Testis (tissue), 2 donors: ENCODE measurements at regions not wholly inside any gene's neighbourhood (a gene's known extent, or its start where the extent isn't known, plus 50 kb on each side); places are given as distances from the start of the nearest gene placed in this dataset.

Experiments
- DNase-seq: peaks from one replicate; pipeline ENCODE4 v3.0.0-alpha.2; 2019
- H3K27ac ChIP-seq, 2 donors: fragments of 200-600 bp; sonication (generic); one replicate each; pipeline ENCODE4 v1.5.1; 2019
- H3K27me3 ChIP-seq: fragments of 200-600 bp; sonication (generic); one replicate; pipeline ENCODE4 v1.5.1; 2019
- H3K36me3 ChIP-seq: fragments of 200-600 bp; sonication (generic); one replicate; pipeline ENCODE4 v1.5.1; 2017; ENCODE audit warnings: low read depth; ENCODE audit errors: missing control alignments
- H3K4me1 ChIP-seq: fragments of 200-600 bp; sonication (generic); one replicate; pipeline ENCODE4 v1.5.1; 2019
- H3K4me3 ChIP-seq, 2 donors: fragments of 200-600 bp; sonication (generic); one replicate each; pipeline ENCODE4 v1.5.1; 2017 to 2019
- H3K9me3 ChIP-seq: fragments of 200-600 bp; sonication (generic); one replicate; pipeline ENCODE4 v1.5.1; 2017
- POLR2A ChIP-seq: fragments of 450-650 bp; IDR thresholded peaks from one replicate; pipeline ENCODE4 v1.6.1; 2017; ENCODE audit warnings: antibody characterized with exemption, mild to moderate bottlenecking, moderate library complexity
- WGBS, 2 donors: methylation state at CpG; one replicate each; pipeline ENCODE4 v1.1.5; 2018; 5-methylcytosine and 5-hydroxymethylcytosine counted together
- intact Hi-C: fragments of 100-400 bp; cut with DNase I; formaldehyde crosslinking; loops from one replicate; pipeline ENCODE4 v1.15.1; 2023; ENCODE audit warnings: low total_unique reads
- TF ChIP-seq, protein P1 (sequence below), 3 experiments: fragments of 450-650 bp in 2 of 3; fragments of 200-600 bp in 1 of 3; sonication (generic) in 1 of 3; IDR thresholded peaks; one replicate each; pipeline ENCODE4 v1.5.1; 2016 to 2019; ENCODE audit warnings: antibody characterized with exemption in 3 of 3, mild to moderate bottlenecking in 2 of 3, moderate library complexity in 1 of 3

DNA sequence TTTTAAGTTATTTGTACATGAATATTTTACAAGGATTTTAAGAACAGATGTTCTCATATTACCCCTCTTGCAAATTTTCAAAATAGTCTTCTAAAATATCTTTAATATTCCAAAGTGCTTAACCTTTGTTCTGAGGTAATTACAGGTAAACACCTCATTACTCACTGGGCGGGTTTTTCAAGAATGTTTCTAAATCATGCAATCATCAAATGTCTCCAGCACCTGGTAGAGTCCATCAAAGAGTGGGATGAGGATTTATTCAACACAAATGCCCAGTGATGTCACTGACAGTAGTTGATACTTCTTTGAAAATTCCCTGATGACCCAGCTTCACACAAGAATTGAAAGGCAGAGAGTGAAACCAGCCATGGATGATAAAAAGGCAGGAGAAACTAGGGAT is 114.4 kb downstream of the SEC61B start:
- Histone ChIP-seq H3K4me3 (no peak overlapping the region), H3K27ac (no peak overlapping the region), H3K36me3 (no peaks in the 10 kb centered on the region), H3K4me1 (no peaks in the 10 kb centered on the region), H3K9me3 (no peaks in the 10 kb centered on the region), H3K27me3 (no peaks in the 10 kb centered on the region)
- intact Hi-C loops, result no loop called here
- 90% methylated on average over 1 of the region's 1 CpG for WGBS, 2 donors
- DNase-seq, result no peak
- TF ChIP-seq, protein P1, sequence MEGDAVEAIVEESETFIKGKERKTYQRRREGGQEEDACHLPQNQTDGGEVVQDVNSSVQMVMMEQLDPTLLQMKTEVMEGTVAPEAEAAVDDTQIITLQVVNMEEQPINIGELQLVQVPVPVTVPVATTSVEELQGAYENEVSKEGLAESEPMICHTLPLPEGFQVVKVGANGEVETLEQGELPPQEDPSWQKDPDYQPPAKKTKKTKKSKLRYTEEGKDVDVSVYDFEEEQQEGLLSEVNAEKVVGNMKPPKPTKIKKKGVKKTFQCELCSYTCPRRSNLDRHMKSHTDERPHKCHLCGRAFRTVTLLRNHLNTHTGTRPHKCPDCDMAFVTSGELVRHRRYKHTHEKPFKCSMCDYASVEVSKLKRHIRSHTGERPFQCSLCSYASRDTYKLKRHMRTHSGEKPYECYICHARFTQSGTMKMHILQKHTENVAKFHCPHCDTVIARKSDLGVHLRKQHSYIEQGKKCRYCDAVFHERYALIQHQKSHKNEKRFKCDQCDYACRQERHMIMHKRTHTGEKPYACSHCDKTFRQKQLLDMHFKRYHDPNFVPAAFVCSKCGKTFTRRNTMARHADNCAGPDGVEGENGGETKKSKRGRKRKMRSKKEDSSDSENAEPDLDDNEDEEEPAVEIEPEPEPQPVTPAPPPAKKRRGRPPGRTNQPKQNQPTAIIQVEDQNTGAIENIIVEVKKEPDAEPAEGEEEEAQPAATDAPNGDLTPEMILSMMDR (IDR thresholded peaks at IDR 0.05), result no peak
- no peak for TF ChIP-seq POLR2A

DNA sequence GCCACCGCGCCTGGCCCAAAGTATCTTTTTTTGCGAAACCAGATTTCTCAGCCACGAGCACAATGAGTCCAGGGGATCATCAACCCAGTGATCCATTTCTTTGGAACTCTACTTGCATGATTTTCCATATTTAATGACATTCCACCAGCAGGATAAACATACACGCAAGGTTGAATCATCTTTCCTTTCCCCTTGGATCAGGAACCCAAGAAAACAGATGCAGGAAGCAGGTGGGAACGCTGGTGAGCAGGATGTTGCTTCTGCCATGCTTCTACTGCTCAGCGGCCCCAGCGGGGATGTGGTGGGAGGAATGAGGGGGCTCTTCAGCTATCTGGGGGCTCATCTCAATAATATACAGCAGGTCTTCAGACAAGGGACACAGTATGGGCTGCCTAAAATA is 118.2 kb downstream of the SEC61B start:
- no peaks in the 10 kb centered on the region for H3K36me3 ChIP-seq
- no peaks in the 10 kb centered on the region for H3K4me1 ChIP-seq
- H3K27ac ChIP-seq, result no peak overlapping the region
- H3K27me3 ChIP-seq, result no peaks in the 10 kb centered on the region
- 55 to 71% methylated on average over 8 of the region's 8 CpGs for WGBS, 2 donors
- no peaks in the 10 kb centered on the region for H3K9me3 ChIP-seq
- intact Hi-C loops, result no loop called here
- no peak for DNase-seq
- no peak for TF ChIP-seq POLR2A
- TF ChIP-seq, protein P1 (IDR thresholded peaks at IDR 0.05), result no peak
- H3K4me3 ChIP-seq, result no peak overlapping the region

DNA sequence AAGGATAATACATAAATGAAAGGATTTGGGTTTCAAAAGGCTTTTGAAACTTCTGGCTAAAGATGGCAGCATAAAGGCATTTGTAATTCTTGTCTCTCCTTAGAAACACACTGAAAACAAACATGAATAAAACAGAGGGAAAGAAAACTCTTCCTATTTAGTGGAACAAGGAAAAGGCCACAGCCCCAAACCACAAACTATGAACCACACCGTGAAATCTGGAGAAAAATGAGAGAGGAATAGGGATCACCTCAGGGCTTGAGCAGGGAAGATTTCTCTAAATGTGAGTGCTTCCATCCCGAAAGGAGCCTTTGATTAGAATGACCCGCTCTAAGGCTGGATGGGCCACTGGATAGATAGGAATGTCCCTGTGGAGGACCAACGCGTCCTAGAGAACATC is 119.6 kb downstream of the SEC61B start:
- Histone ChIP-seq H3K9me3 (no peaks in the 10 kb centered on the region), H3K4me1 (no peaks in the 10 kb centered on the region), H3K4me3 (no peak overlapping the region), H3K36me3 (no peaks in the 10 kb centered on the region), H3K27me3 (no peaks in the 10 kb centered on the region), H3K27ac (no peak overlapping the region)
- no peak for TF ChIP-seq POLR2A
- TF ChIP-seq, protein P1 (IDR thresholded peaks at IDR 0.05), result no peak
- DNase-seq, result no peak
- 89 to 93% methylated on average over 5 of the region's 5 CpGs for WGBS, 2 donors
- intact Hi-C loops, result no loop called here

DNA sequence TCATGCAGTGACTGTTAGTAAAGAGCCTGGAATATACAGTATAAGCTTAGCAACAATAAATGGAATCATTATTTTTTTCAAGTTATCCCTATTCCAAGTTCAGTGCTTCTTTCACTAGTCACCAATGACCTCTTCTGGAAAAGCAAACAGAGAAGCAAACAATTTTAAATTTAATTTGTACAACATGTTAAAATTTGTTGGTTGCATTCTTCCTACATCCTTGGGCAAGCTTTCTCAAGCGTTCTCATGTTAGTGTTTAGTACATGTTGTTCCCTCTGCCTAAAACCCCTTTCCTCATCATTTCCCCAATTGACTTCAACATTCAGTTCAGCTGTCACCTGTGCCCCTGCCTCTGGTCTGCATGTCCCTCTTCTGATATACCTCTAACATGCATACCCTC is 123.4 kb downstream of the SEC61B start:
- H3K27ac ChIP-seq, result no peak overlapping the region
- no peaks in the 10 kb centered on the region for H3K27me3 ChIP-seq
- intact Hi-C loops, result no loop called here
- WGBS, 2 donors, result 60 to 63% methylated on average over 1 of the region's 1 CpG
- H3K4me1 ChIP-seq, result no peaks in the 10 kb centered on the region
- H3K4me3 ChIP-seq, result no peak overlapping the region
- no peak for DNase-seq
- TF ChIP-seq POLR2A, result no peak
- TF ChIP-seq, protein P1 (IDR thresholded peaks at IDR 0.05), result no peak
- no peaks in the 10 kb centered on the region for H3K36me3 ChIP-seq
- no peaks in the 10 kb centered on the region for H3K9me3 ChIP-seq

DNA sequence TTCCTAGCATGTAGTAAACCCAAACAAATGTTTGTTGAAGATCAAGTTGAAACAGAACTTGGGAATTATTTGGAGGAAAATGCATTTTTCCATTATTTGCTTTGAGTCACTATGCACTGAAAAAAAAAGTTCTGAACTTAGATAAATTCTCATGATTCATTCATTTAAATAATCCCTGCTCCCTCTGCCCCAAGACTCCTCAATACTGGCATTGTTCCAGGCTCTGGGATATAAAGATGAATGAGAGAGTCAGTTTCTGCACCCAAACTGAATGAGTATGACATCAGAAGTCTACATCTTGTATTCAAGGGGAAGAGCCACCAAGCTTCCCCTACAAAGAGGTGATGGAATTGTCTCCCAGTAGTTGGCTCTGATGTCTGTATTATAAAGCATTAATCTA is 123.9 kb downstream of the SEC61B start:
- H3K9me3 ChIP-seq, result no peaks in the 10 kb centered on the region
- no peaks in the 10 kb centered on the region for H3K36me3 ChIP-seq
- intact Hi-C loops, result no loop called here
- TF ChIP-seq, protein P1 (IDR thresholded peaks at IDR 0.05), result no peak
- TF ChIP-seq POLR2A, result no peak
- H3K27me3 ChIP-seq, result no peaks in the 10 kb centered on the region
- DNase-seq, result no peak
- no peak overlapping the region for H3K4me3 ChIP-seq
- no peak overlapping the region for H3K27ac ChIP-seq
- H3K4me1 ChIP-seq, result no peaks in the 10 kb centered on the region
